Fibroblast of lung (primary cell): ENCODE measurements at regions not wholly inside any gene's neighbourhood (a gene's known extent, or its start where the extent isn't known, plus 50 kb on each side); places are given as distances from the start of the nearest gene placed in this dataset.

Source experiments
- DNase-seq, 2 donors: peaks; one replicate each; pipeline versions ENCODE4 v3.0.0 to v3.0.0-alpha.2; 2010; ENCODE audit warnings: low read depth in 2 of 2
- H2AFZ ChIP-seq: 2 replicates; pipeline ENCODE4 v1.5.1; 2012; ENCODE audit warnings: low read length, control low read depth, inconsistent platforms
- H3K27ac ChIP-seq: 2 replicates; pipeline ENCODE4 v1.5.1; 2011; ENCODE audit warnings: low read length, control low read depth; ENCODE audit not compliant: insufficient read depth
- H3K27me3 ChIP-seq: 2 replicates; pipeline ENCODE4 v1.5.1; 2011; ENCODE audit warnings: mild to moderate bottlenecking, low read length; ENCODE audit not compliant: control insufficient read depth, insufficient read depth
- H3K36me3 ChIP-seq: 2 replicates; pipeline ENCODE4 v1.5.1; 2011; ENCODE audit warnings: low read length; ENCODE audit not compliant: control insufficient read depth, insufficient read depth
- H3K4me1 ChIP-seq: 2 replicates; pipeline ENCODE4 v1.5.1; 2011; ENCODE audit warnings: low read length; ENCODE audit not compliant: control insufficient read depth, insufficient read depth; ENCODE audit errors: extremely low read depth
- H3K4me2 ChIP-seq: 2 replicates; pipeline ENCODE4 v1.5.1; 2011; ENCODE audit warnings: low read length, control low read depth; ENCODE audit not compliant: insufficient read depth; ENCODE audit errors: extremely low read depth
- H3K4me3 ChIP-seq, 4 experiments: fragments of 200-600 bp in 1 of 4; sonication (generic) in 1 of 4; replicated peaks in 1 of 4; 2 replicates each; pipeline ENCODE4 v1.5.1; 2011 to 2016; ENCODE audit warnings: low read length in 4 of 4, low read depth in 3 of 4, mild to moderate bottlenecking in 3 of 4, control low read depth in 2 of 4, inconsistent platforms in 1 of 4, mixed read lengths in 1 of 4; ENCODE audit not compliant: insufficient read depth in 1 of 4; ENCODE audit errors: control extremely low read depth in 1 of 4
- H3K79me2 ChIP-seq: 2 replicates; pipeline ENCODE4 v1.5.1; 2012; ENCODE audit warnings: mild to moderate bottlenecking, low read length, inconsistent platforms; ENCODE audit not compliant: control insufficient read depth, insufficient read depth
- H3K9ac ChIP-seq: 2 replicates; pipeline ENCODE4 v1.5.1; 2011; ENCODE audit warnings: mild to moderate bottlenecking, low read length, control low read depth; ENCODE audit not compliant: insufficient read depth
- H3K9me3 ChIP-seq: 2 replicates; pipeline ENCODE4 v1.5.1; 2012; ENCODE audit warnings: low read depth, low read length; ENCODE audit not compliant: control insufficient read depth, insufficient read depth
- H4K20me1 ChIP-seq: 2 replicates; pipeline ENCODE4 v1.5.1; 2011; ENCODE audit warnings: low read length; ENCODE audit not compliant: control insufficient read depth, insufficient read depth; ENCODE audit errors: extremely low read depth
- EZH2 ChIP-seq: IDR thresholded peaks from 2 replicates; pipeline ENCODE4 v1.5.1; 2012; ENCODE audit warnings: low read length, control low read depth, mild to moderate bottlenecking; ENCODE audit errors: missing control alignments
- TF ChIP-seq, protein P1 (sequence below), 2 donors: IDR thresholded peaks in 1 of 2; conservative IDR thresholded peaks in 1 of 2; 1 replicate in 1 of 2; 2 replicates in 1 of 2; pipeline ENCODE4 v1.5.1; 2011 to 2012; ENCODE audit warnings: low read length in 2 of 2, control low read depth in 1 of 2, inconsistent platforms in 1 of 2, low read depth in 1 of 2, mild to moderate bottlenecking in 1 of 2

DNA sequence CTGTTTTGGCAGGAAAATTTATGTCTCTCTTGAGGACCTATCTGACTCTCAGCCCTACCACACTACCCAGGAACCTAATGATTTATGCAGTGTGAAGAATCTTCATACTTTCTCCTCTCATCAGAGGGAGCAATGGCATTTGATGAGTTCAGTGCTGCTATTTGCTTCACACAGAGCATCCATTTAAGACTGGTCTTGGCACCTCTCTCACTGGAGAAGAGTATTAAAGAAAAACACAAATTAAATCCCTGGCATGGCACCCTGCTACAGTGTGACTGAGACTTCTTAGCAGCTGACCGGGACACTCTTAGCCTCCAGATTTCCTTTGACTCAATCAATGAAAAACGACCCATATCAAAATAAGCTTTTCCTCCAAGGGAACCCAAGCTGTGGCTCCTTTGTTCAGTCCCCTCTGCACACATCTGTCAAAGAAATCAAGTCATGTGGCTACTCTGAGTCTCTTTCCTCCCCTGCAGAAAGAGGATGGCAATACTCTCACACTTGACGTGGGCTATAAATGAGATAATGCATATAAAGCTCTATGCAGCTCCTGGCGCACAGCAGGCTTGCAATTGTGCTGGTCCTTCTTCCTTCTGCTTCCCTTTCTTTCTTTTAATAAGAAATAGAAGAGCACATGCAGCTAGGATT, 186.1 kb upstream of the E2F8 start:
- no peaks in the 10 kb centered on the region for H3K27me3 ChIP-seq
- H3K9me3 ChIP-seq, result no peaks in the 10 kb centered on the region
- no peak for TF ChIP-seq EZH2
- no peak for DNase-seq
- H3K36me3 ChIP-seq, result no peaks in the 10 kb centered on the region
- H2AFZ ChIP-seq, result no peak overlapping the region
- no peak overlapping the region for H3K4me2 ChIP-seq
- no peaks in the 10 kb centered on the region for H4K20me1 ChIP-seq
- no peak overlapping the region for H3K27ac ChIP-seq
- no peaks in the 10 kb centered on the region for H3K79me2 ChIP-seq
- no peak overlapping the region for H3K9ac ChIP-seq
- H3K4me3 ChIP-seq, result no peak overlapping the region
- peaks cover 7% of the 10 kb centered on the region for H3K4me1 ChIP-seq

DNA sequence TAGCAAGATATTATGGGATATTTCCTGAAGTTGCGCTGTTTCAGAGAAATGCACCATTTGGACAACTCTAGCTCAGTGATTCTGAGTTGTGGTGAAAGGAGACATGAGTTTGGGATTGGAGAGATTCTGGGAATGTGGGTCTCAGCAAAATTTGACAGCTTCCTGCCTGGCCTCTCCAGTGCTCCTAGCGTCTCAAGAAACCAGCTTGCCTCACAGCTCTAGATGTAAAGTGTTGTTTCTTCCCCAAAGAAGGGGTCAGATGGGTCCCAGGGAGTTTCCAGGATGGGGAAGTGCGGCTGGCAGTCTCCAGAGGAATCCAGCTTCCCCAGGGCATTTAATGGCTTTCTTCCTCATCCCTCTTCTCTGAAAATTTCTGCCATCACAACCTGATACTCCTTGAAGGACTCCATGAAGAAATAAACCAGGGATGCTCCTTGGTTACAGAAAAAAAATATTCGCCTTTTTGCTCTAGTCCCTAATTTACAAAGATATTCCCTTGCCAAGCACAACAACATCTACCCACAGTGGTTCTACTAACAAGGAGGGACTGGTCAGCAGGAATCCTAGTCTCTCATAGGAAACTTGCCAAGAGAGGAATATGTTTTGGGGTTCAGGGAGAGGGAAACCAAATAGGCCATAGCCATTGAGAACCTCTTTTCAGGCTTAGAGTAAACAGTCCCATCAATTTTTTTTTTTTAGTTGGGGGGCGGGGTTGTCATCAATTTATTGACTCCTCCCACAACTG, 185.4 kb upstream of the E2F8 start:
- DNase-seq, result no peak

DNA sequence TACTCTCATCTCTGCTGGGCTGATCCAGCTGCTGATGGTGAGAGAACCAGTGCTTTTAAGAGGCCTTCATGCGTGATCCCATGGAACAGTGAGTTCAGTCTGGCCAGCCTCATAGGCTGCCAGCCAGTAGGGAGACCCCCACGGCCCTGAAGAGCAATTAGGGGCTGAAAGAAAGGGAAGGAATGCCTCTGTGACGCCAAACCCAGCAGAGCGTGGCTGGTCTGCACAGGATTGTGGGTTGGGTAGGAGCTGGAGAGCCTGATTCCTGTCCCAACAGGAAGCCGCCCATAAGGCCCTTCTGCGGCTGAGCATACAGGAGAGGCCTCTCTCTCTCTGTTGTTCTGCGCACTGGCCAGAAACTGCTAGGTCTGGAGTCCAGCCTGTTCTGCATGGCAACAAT, 181.5 kb upstream of the E2F8 start:
- H3K9me3 ChIP-seq, result no peaks in the 10 kb centered on the region
- no peaks in the 10 kb centered on the region for H3K27me3 ChIP-seq
- H3K79me2 ChIP-seq, result no peaks in the 10 kb centered on the region
- peaks cover 19% of the 10 kb centered on the region for H3K4me1 ChIP-seq
- H4K20me1 ChIP-seq, result no peaks in the 10 kb centered on the region
- no peak overlapping the region for H2AFZ ChIP-seq
- no peaks in the 10 kb centered on the region for H3K36me3 ChIP-seq
- H3K9ac ChIP-seq, result no peak overlapping the region
- H3K4me2 ChIP-seq, result no peak overlapping the region
- TF ChIP-seq, protein P1, sequence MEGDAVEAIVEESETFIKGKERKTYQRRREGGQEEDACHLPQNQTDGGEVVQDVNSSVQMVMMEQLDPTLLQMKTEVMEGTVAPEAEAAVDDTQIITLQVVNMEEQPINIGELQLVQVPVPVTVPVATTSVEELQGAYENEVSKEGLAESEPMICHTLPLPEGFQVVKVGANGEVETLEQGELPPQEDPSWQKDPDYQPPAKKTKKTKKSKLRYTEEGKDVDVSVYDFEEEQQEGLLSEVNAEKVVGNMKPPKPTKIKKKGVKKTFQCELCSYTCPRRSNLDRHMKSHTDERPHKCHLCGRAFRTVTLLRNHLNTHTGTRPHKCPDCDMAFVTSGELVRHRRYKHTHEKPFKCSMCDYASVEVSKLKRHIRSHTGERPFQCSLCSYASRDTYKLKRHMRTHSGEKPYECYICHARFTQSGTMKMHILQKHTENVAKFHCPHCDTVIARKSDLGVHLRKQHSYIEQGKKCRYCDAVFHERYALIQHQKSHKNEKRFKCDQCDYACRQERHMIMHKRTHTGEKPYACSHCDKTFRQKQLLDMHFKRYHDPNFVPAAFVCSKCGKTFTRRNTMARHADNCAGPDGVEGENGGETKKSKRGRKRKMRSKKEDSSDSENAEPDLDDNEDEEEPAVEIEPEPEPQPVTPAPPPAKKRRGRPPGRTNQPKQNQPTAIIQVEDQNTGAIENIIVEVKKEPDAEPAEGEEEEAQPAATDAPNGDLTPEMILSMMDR (conservative IDR thresholded peaks at IDR 0.05 in 1 of 2, IDR thresholded peaks at IDR 0.05 in 1 of 2; ENCODE audit: low read depth in 1 of 2, low read length in 2 of 2), result no peak
- no peak for TF ChIP-seq EZH2
- no peak overlapping the region for H3K27ac ChIP-seq
- DNase-seq, result no peak
- H3K4me3 ChIP-seq, result no peak overlapping the region

More for the DNA sequence above, 185.4 kb upstream of the E2F8 start:
- no peak overlapping the region for H3K9ac ChIP-seq
- no peak overlapping the region for H2AFZ ChIP-seq
- no peaks in the 10 kb centered on the region for H3K79me2 ChIP-seq
- no peaks in the 10 kb centered on the region for H3K36me3 ChIP-seq
- TF ChIP-seq EZH2, result no peak
- TF ChIP-seq, protein P1 (conservative IDR thresholded peaks at IDR 0.05 in 1 of 2, IDR thresholded peaks at IDR 0.05 in 1 of 2; ENCODE audit: low read depth in 1 of 2, low read length in 2 of 2), result no peak
- peaks cover 3% of the 10 kb centered on the region for H3K4me1 ChIP-seq
- no peaks in the 10 kb centered on the region for H3K27me3 ChIP-seq
- H3K27ac ChIP-seq, result no peak overlapping the region
- H3K9me3 ChIP-seq, result no peaks in the 10 kb centered on the region
- H3K4me3 ChIP-seq, result no peak overlapping the region
- no peaks in the 10 kb centered on the region for H4K20me1 ChIP-seq
- H3K4me2 ChIP-seq, result no peak overlapping the region
